A549 (cell line): ENCODE measurements at regions not wholly inside any gene's neighbourhood (a gene's known extent, or its start where the extent isn't known, plus 50 kb on each side); places are given as distances from the start of the nearest gene placed in this dataset.

ENCODE experiments used
- ATAC-seq, 2 experiments: fragments of 200-7000 bp in 1 of 2; fragments of >200 bp in 1 of 2; cut with Nextera tagmentation in 1 of 2; cut with Tn5 transposase in 1 of 2; 3 replicates each; pipeline versions ENCODE4 v1.8.0 to v1.9.1; 2018 to 2020; ENCODE audit warnings: mild to moderate bottlenecking in 1 of 2, moderate library complexity in 1 of 2
- CTCF ChIA-PET: fragments of 300-600 bp; sonication (Branson Sonifier 250); formaldehyde crosslinking; extraction: SDS; loops from one replicate; lab custom pipeline; 2021; ENCODE audit warnings: antibody characterized with exemption, inconsistent platforms; lab: Yijun Ruan, JAX
- POLR2A ChIA-PET: fragments of 350-600 bp; formaldehyde crosslinking; extraction: SDS; loops from one replicate; lab custom pipeline; 2021; ENCODE audit warnings: antibody characterized with exemption, inconsistent platforms; lab: Yijun Ruan, JAX
- DNase-seq, 2 experiments: peaks; one replicate each; pipeline versions ENCODE4 v3.0.0 to v3.0.0-alpha.2; 2011 to 2016; ENCODE audit warnings: low read depth in 1 of 2, low spot score in 1 of 2
- FAIRE-seq: peaks from 2 replicates; lab custom pipeline; 2011; peaks lifted over from hg19 to GRCh38; lab: Jason Lieb, UNC
- H3K27ac ChIP-seq, 2 experiments: fragments of >200 bp; sonication (Bioruptor Twin); formaldehyde crosslinking; 3 replicates each; pipeline ENCODE4 v1.5.1; 2016 to 2017
- H3K4me1 ChIP-seq: fragments of >200 bp; sonication (Bioruptor Twin); formaldehyde crosslinking; 3 replicates; pipeline ENCODE4 v1.6.1; 2016
- H3K4me2 ChIP-seq: fragments of >200 bp; sonication (Bioruptor Twin); formaldehyde crosslinking; 3 replicates; pipeline ENCODE4 v1.6.1; 2016
- H3K4me3 ChIP-seq: fragments of >200 bp; sonication (Bioruptor Twin); formaldehyde crosslinking; 3 replicates; pipeline ENCODE4 v1.5.1; 2016
- H3K9me3 ChIP-seq: fragments of >200 bp; sonication (Bioruptor Twin); formaldehyde crosslinking; 3 replicates; pipeline ENCODE4 v1.6.1; 2016
- ATOH8 ChIP-seq: fragments of 250-450 bp; sonication (Bioruptor Pico); IDR thresholded peaks from 2 replicates; pipeline ENCODE4 v1.5.0; 2020; ENCODE audit warnings: low read depth, mild to moderate bottlenecking, moderate library complexity
- BCL3 ChIP-seq: fragments of >200 bp; sonication (Bioruptor Twin); formaldehyde crosslinking; IDR thresholded peaks from 3 replicates; pipeline ENCODE4 v1.6.1; 2016
- CBX8 ChIP-seq: fragments of 200-600 bp; sonication (generic); IDR thresholded peaks from 2 replicates; pipeline ENCODE4 v1.6.1; 2016
- CEBPB ChIP-seq, 2 experiments: fragments of >200 bp in 1 of 2; sonication (Bioruptor Twin) in 1 of 2; formaldehyde crosslinking in 1 of 2; IDR thresholded peaks; 2 replicates each; pipeline ENCODE4 v1.6.1; 2012 to 2016
- EP300 ChIP-seq, 2 experiments: fragments of >200 bp; sonication (Bioruptor Twin); formaldehyde crosslinking; IDR thresholded peaks; 2 replicates in 1 of 2; 3 replicates in 1 of 2; pipeline ENCODE4 v1.6.1; 2016 to 2017
- ESRRA ChIP-seq: fragments of 150-350 bp; IDR thresholded peaks from 2 replicates; pipeline ENCODE4 v1.6.1; 2014; ENCODE audit warnings: mild to moderate bottlenecking, low read length, borderline replicate concordance
- FOSB ChIP-seq: fragments of 250-450 bp; sonication (Bioruptor Pico); IDR thresholded peaks from 2 replicates; pipeline ENCODE4 v1.5.0; 2020; ENCODE audit warnings: mild to moderate bottlenecking, moderate library complexity
- GATA3 ChIP-seq: IDR thresholded peaks from 2 replicates; pipeline ENCODE4 v1.6.1; 2012; ENCODE audit warnings: borderline replicate concordance
- HES2 ChIP-seq: fragments of >200 bp; sonication (Bioruptor Twin); formaldehyde crosslinking; IDR thresholded peaks from 2 replicates; pipeline ENCODE4 v1.6.1; 2016
- HOXA7 ChIP-seq: fragments of 250-450 bp; sonication (Bioruptor Pico); IDR thresholded peaks from 2 replicates; pipeline ENCODE4 v1.5.0; 2020; ENCODE audit warnings: mild to moderate bottlenecking, moderate library complexity
- JUN ChIP-seq, 2 experiments: fragments of >200 bp; sonication (Bioruptor Twin); formaldehyde crosslinking; IDR thresholded peaks; 2 replicates in 1 of 2; 3 replicates in 1 of 2; pipeline ENCODE4 v1.6.1; 2016 to 2017
- KDM5A ChIP-seq: fragments of 200-600 bp; sonication (generic); IDR thresholded peaks from 2 replicates; pipeline ENCODE4 v1.6.1; 2016; ENCODE audit warnings: antibody characterized with exemption, mild to moderate bottlenecking
- MAX ChIP-seq: IDR thresholded peaks from 2 replicates; pipeline ENCODE4 v1.6.1; 2012
- MAZ ChIP-seq: fragments of 150-350 bp; IDR thresholded peaks from 2 replicates; pipeline ENCODE4 v1.6.1; 2014; ENCODE audit warnings: antibody characterized with exemption, low read depth, low read length, borderline replicate concordance
- NFE2L2 ChIP-seq: fragments of 150-350 bp; conservative IDR thresholded peaks from 2 replicates; pipeline ENCODE4 v1.6.1; 2014; ENCODE audit warnings: low read length
- POLR2A ChIP-seq: IDR thresholded peaks from 2 replicates; pipeline ENCODE4 v1.6.1; 2012; ENCODE audit warnings: mild to moderate bottlenecking, low read length
- POLR2AphosphoS2 ChIP-seq: conservative IDR thresholded peaks from 2 replicates; pipeline ENCODE4 v1.6.1; 2012; ENCODE audit warnings: low read length, improper control_type of control experiment, inconsistent platforms
- RARB ChIP-seq: fragments of 250-450 bp; sonication (Bioruptor Pico); IDR thresholded peaks from 2 replicates; pipeline ENCODE4 v1.8.0; 2021; ENCODE audit warnings: mild to moderate bottlenecking, moderate library complexity
- RCOR1 ChIP-seq: fragments of 150-350 bp; IDR thresholded peaks from 2 replicates; pipeline ENCODE4 v1.6.1; 2014; ENCODE audit warnings: antibody characterized with exemption, low read length, low read depth
- REST ChIP-seq: fragments of 200-600 bp; sonication (generic); IDR thresholded peaks from 2 replicates; pipeline ENCODE4 v1.6.1; 2016; ENCODE audit warnings: antibody characterized with exemption, mild to moderate bottlenecking, moderate library complexity
- SREBF2 ChIP-seq: fragments of 450-650 bp; IDR thresholded peaks from 2 replicates; pipeline ENCODE4 v1.6.1; 2014; ENCODE audit warnings: mild to moderate bottlenecking, moderate library complexity
- WGBS: methylation state at CpG from one replicate; pipeline ENCODE4 v1.1.6; 2017; ENCODE audit errors: missing lambda C conversion rate; 5-methylcytosine and 5-hydroxymethylcytosine counted together

GRCh38 chrX:28278726-28279125 is 297.5 kb upstream of the DCAF8L1 start (continued):
- TF ChIP-seq REST (no peak), NFE2L2 (no peak), HES2 (no peak), EP300 (IDR thresholded peaks at IDR 0.05) (no peak), POLR2A (no peak), ATOH8 (CRISPR knock-in tag) (no peak), KDM5A (no peak), ESRRA (no peak), POLR2AphosphoS2 (no peak), JUN (IDR thresholded peaks at IDR 0.05) (no peak), CEBPB (IDR thresholded peaks at IDR 0.05) (no peak), MAX (no peak)
- TF ChIP-seq, all 56 proteins: peak for 0

- POLR2A ChIA-PET = no interaction called here
- DNase-seq (no peak), FAIRE-seq (no peak)
- CTCF ChIA-PET = no interaction called here
- H3K9me3 ChIP-seq = no peaks in the 10 kb centered on the region
- no peaks in the 10 kb centered on the region for H3K4me1 ChIP-seq
- H3K4me2 ChIP-seq = no peak overlapping the region
- H3K4me3 ChIP-seq = no peak overlapping the region
- 0% methylated on average over 4 of the region's 4 CpGs for WGBS
- TF ChIP-seq CBX8 = no peak
- no peak for TF ChIP-seq HOXA7 (CRISPR knock-in tag)
- no peak for TF ChIP-seq RCOR1
- no peak for TF ChIP-seq SREBF2
- no peak for TF ChIP-seq MAZ
- TF ChIP-seq FOSB (CRISPR knock-in tag) = no peak
- no peak for TF ChIP-seq GATA3
- TF ChIP-seq BCL3 = no peak
- TF ChIP-seq RARB (CRISPR knock-in tag) = no peak
- TF ChIP-seq REST = no peak
- TF ChIP-seq, all 56 proteins: peak for 0
- no peak for ATAC-seq
- no peak overlapping the region for H3K27ac ChIP-seq
These were observed 297.0 kb upstream of the DCAF8L1 start for GRCh38 chrX:28278251-28278650.
